ENCODE measurements at regions not wholly inside any gene's neighbourhood (a gene's known extent, or its start where the extent isn't known, plus 50 kb on each side); places are given as distances from the start of the nearest gene placed in this dataset.

GRCh38 chr5:169424670-169425378 is 123.9 kb upstream of the SLIT3 start:
- TF ChIP-seq CTCF (IDR thresholded peaks at IDR 0.05): no peak
- no peak for TF ChIP-seq POLR2AphosphoS5 (IDR thresholded peaks at IDR 0.05)
- TF ChIP-seq POLR2A (IDR thresholded peaks at IDR 0.05): no peak
- TF ChIP-seq EP300 (IDR thresholded peaks at IDR 0.05): no peak
